HG03097 (cell line): ENCODE measurements at regions not wholly inside any gene's neighbourhood (a gene's known extent, or its start where the extent isn't known, plus 50 kb on each side); places are given as distances from the start of the nearest gene placed in this dataset.

ENCODE experiments used
- ATAC-seq: cut with Tn5 transposase; IDR thresholded peaks from one replicate; pipeline ENCODE4 v1.9.1; 2021; ENCODE audit not compliant: unreplicated experiment, low FRiP score

DNA sequence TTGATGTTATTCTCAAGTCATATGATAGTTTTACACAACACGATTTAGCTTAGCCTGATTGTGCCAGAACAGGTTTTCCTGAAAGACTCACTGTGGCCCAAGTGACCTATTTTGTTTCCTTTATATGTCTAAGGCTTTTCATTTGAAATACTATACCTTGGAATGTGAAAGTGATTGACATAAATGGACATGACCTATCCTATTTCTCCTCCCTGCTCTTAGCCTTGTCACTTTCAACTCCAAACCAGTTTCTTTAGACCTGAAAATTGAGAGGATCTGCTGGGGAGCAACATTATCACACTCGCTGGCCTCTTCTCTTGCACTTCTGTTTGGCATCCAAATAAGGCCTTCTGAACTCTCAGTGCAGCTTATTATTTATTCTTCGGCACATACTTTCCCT lies 496.8 kb downstream of the MAT2B start:
- ATAC-seq, result no peak

DNA sequence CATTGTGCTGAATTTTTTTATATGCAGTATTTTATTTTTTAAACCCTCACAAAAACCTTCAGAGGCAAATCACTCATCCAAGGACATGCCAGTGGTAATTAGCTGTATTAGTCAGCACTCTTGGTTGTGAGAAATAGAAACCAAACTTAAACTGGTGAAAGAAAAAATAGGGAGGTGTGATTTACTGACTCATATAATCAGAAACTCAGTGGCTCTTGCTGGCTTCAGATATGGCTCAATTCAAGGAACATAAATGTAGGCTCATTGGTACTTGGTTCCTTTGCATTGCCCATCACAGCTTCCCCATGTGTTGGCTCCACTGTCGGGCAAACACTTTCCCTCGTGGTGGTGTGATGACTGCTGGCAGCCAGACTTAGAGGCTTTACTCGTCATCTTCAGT lies 497.2 kb downstream of the MAT2B start:
- ATAC-seq, result peak; percentile 52

DNA sequence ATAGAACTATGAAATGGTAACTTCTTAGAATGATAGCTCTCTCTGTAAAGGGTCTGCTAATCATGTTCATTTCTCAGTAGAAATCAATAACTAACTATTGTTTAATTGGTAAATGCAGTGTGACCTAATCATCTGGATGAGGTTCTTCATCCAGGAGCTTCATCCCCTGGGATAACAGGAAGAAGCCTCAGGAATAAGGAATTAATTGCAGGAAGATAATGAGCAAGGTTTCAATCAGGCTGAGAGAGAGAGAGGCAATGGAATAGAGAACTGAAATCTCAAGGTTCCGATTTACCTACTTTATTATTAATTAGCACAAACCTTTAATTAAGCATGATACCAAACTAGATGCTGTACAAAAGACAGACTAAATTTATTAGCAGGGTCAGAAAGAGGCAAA lies 499.7 kb downstream of the MAT2B start:
- ATAC-seq, result no peak

DNA sequence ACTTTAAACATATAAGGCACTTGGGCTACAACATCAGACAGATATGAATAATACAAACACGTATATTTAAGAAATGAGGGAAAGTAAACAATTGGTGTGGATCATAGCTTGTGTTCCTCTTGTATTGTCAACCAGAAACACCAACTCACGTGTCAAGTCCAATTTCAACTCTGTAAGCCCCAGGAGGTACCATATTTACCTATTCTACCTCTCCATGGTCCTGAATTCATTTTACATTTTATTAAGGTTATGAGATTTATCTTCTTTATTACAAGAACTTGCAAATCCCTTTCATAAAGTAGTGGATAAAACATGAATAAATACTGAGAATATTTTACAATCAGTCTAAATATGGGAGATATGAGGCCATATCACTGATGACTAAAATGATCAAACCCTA lies 501.6 kb downstream of the MAT2B start:
- ATAC-seq, result no peak

DNA sequence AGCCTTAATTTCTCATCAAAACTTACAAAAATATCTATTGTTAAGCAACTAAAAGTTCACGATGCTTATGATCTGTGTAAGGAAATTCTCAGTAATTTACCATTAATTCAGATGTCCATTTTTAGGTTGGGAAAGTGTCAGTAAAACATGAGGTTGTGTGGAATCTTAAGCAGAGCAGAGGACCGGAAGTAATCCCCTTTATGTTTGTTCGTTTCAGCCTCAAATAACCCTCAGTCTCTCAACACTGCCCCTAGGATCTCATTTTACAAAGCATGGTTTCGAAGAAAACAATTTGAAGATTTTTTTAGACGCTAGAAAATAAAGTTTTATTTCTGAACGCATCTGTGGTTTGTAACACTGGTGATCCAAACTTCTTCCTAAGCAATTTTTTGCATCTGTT lies 504.2 kb downstream of the MAT2B start:
- no peak for ATAC-seq

DNA sequence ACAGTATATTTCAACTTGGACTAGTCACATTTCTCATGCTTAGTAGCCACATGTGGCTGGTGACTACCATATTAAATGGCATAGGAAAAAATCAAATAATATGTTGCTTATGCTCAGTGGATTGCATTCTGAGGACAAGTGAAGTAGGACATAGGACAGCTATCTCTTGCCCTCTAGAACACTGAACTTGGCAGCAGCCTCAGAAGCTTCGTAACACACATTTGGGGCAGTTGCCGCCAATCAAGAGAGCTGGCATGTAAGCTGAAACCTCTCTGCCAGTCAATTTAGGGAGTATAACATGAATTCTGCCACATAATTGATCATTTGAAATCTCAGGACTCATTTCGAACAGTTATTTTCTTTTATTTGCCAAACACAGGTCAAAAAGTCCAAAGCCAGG lies 505.5 kb downstream of the MAT2B start:
- no peak for ATAC-seq

GRCh38 chr5:164012371-164012770 lies 507.0 kb downstream of the MAT2B start:
- no peak for ATAC-seq

DNA sequence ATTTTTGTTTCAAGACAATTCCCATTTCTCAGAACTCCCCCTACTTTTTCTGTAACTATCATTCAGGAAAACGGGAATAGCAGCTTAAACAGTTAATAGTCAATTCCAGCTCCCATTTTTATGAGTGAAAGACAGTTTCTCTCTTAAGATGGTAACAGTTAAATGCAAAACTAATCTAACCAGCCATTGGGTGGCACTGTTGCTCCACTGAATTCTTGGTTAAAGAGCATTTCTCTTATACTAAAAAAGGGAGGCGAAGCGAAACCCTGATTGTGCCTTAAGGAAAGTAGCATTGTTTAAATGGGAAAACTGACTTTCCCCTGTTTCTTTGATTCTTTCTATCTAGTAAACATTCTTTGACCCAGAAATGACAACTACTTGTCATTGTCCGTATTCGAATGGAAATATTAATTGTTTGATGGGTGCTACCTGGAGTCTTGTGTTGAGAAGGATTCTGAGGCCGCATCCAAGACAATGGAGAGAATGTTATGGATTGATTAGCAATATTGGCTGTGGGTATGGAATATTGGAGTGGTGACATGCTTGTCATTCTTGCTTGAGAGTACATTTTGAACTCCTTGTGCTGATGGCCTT lies 507.8 kb downstream of the MAT2B start:
- peak; percentile 85 for ATAC-seq

- ATAC-seq, result no peak
Measured at GRCh38 chr5:164020116-164020515, 514.7 kb downstream of the MAT2B start.

DNA sequence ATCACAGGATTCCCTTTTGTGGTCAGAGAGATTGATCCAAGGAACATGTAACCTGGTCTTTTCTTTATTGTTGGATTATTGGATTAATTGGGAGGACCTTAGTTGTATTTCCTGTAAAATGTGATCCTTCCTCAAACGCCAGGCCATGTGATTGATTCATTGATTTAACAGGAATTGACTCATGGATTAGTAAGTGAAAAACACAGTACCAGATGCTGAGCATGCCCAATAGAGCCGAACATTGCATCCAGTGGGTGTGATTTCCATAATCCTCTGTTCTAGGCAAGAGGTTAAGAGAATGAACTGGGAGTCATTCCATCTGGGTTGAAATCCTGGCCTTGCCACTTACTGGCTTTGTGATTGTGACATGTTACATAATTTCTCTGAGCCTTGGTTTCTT lies 522.3 kb downstream of the MAT2B start:
- no peak for ATAC-seq

DNA sequence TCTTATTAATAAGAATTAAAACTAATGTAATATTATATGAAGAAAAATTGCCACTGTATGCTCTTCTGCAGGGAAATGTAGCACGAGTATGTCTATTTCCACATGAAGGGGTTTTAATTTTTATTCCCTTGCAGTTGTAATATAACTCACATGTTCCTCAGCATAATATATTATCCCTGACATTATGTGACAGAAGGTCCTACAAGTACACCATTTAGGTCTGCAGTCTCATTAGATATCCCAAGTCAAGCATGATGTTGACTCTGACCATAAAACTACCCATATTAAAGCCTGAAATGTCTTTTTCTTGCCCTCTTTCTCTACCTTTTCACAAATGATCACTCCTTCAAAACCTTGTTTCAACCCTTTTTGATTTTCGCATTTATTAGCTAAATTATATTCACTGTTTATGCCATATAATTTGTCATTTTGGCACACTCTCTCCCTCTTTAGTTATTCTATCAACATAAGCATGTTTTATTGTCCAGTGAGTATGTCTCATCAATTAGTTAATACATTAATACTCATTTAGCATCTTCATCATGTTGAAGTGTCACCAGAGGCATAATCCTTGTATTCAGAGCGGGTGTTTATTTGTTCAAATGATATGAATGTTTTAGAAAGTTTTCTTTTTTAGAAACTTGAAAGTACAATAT lies 532.8 kb downstream of the MAT2B start:
- no peak for ATAC-seq

GRCh38 chr5:164041105-164041504 lies 535.7 kb downstream of the MAT2B start:
- no peak for ATAC-seq

DNA sequence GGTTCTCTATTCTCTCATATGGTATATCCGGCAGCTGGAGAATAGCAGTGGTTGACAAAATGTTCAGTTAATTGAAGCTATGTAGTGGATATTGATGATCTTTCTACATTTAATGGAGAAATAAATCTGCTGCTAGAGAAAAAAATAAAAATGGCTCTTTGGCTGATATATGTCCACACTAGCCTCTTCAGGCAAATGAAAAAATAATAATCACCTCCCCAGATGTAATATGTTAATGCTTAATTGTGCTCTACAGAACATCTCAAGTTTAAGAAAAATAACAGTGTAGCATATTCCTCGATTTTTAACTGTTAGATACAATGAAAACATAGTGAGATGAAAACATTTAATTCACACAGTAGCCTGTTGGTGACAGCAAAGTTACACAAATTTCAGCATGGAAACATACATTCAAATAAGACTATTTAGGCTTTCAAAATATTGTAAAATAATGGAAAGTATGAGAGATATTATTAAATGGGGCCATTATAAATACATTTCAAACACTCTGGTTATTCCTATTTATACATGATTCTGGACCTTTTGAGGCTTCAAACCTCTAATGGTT lies 543.0 kb downstream of the MAT2B start:
- ATAC-seq, result no peak

DNA sequence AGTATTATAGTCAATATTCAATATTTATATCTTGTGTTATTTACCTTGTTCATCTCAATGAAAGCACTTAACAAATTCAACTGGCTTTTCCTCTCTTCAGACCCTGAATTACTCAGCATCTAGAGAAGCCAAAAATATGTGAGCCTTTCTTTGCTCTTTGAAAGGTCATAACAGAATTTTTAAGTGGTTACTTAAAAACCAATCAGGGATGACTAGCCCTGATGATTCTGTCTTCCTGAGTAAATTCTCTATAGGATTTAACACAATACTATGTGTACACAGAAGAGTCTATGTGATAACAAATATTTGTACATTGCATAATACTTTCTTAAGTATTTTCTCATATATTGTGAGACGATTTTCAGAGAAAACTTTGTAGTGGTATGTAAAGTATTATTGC lies 546.3 kb downstream of the MAT2B start:
- no peak for ATAC-seq

DNA sequence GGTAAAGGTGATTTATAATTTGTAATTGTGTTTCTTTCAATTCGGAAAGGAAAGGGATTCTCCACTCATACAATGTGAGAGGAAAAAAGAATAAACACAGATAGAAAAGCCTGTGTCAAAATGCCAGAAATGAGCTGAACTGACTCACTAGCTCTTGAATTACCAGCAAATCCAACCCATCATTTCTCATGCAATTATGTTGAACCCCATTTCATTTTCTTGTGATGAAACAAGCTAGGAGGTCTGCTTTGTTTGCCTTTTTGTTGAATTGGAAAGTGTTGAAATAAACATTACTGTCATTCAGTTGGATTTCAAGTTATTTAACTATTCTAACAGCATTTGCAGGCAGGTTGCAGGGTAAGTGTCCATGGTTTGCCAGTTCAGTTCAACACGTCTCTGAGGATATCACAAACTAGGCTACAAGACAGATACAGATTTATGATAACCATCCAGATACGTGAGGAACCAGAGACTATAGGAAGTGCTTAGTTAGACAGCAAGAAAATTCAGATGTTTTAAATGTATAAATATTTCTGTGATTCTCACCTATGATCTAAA lies 547.2 kb downstream of the MAT2B start:
- ATAC-seq, result no peak

GRCh38 chr5:164053123-164053522 lies 547.7 kb downstream of the MAT2B start:
- ATAC-seq, result no peak

DNA sequence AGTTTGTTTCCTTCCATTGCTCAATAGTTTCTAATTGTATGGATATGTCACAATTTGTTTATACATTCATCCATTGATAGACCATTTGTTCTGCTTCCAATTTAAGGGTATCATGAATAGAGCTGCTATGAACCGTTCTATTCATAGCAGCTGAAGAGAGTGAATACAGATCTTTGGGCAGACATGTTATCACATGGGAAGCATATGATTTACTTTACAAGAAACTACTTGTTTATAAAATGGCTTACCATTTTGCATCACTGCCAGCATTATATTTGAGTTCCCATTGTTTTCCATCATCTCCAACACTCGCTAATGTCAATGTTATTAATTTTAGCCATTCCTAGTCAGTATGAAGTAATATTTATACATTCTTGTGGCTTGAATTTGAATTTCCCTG lies 549.0 kb downstream of the MAT2B start:
- no peak for ATAC-seq

DNA sequence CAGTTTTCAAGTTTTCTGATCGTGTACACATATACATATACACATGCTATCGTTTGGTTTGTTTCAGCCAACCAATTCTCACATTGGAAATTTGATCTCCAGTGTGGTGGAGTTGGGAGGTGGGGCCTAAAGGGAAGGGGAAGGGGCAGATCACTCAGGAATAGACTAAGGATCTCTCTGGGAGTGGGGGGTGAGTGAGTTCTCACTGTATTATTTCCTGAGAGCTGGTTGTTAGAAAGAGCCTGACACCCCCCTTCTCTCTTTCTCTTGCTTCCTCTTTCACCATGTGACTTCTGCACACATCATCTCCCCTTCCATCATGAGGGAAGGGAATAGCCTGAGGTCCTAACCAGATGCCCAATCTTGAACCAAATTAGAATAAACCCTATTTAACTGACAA lies 551.7 kb downstream of the MAT2B start:
- ATAC-seq, result no peak

DNA sequence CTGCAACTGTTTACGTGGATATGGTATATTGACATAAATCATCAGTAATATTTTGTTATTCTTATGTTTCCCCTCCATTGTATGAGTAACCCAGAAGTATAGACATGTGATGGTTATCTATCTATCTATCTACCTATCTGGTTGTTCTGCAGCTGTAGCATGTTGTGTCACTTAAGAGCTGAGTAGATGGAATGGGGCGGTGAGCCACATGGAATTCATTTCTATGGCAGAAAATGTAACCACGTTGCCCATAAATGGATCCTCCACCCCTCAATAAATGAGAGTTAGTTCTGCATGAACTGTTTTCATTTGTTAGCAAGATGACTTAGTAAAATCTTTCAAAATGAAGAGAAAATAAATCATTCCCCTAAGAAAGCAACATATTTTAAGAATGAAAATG lies 553.2 kb downstream of the MAT2B start:
- no peak for ATAC-seq

DNA sequence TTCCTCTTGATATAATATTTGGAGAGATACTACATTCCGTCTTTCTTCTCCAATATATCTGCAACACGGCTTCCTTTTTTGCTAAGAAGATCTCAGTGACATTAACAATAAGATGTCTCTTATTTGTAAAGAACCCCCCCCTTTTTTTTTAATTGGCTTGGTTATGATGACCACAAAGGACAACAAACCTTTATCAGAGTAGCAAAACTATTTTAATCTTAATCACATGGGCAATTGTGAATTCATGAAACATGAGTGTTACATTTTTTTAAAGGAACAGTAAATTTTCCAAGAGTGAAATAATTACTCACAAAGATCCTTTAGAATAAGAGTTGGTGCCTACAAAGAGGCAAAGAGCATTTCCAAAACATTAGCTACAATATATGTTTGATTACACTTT lies 554.1 kb downstream of the MAT2B start:
- ATAC-seq, result no peak

DNA sequence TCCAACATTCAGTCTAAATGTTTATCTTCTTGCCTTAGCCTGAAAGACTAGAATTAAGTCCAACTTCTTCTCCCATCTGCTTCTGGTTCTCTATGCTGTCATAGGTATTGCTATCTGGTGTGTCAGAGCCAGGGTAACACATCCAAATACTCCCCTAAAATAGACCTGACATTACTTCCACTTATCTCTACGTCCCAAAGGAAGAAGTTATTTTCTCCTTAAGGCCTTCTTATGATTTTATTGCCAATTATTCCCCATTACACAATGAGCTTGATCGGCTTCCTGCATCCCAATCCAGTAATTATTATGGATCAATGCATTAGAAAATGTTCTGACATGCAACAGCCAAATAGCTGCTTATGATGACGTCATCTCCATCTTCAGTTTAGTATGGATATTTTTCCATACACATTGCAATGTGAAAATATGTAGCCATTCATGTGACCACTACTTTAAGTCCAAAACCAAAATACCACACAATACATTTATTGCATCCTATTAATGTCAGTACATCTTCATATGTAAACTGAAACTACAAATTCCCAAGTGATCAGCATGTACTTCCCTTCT lies 555.5 kb downstream of the MAT2B start:
- no peak for ATAC-seq

DNA sequence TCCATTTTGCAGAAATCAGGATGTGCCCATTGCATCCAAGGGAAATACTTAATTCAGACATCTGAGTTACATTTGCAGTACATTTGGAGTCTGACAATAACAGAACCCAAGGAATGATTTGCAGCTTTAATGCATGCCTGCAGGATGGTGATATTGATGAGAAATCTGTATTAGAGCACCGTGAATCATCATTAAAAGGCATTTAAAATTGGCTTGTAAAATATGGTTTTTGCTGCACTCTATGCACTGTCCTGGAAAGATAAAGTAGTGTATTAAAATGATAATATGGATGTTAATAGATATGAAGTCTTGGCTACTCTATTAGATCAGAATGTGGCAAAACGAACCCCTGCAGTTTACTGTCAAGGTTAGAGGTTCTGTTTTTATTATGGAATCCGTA lies 556.9 kb downstream of the MAT2B start:
- ATAC-seq, result no peak
